ENCODE measurements at regions not wholly inside any gene's neighbourhood (a gene's known extent, or its start where the extent isn't known, plus 50 kb on each side); places are given as distances from the start of the nearest gene placed in this dataset.

- Histone ChIP-seq H3K4me3 (ENCODE audit: insufficient read length, low read depth) (no peak overlapping the region), H3K9ac (ENCODE audit: insufficient read length, low read depth) (no peak overlapping the region), H3K4me1 (ENCODE audit: insufficient read depth, insufficient read length) (no peaks in the 10 kb centered on the region), H3K9me3 (ENCODE audit: insufficient read depth, low read length) (no peaks in the 10 kb centered on the region), H3K27me3 (ENCODE audit: insufficient read depth, insufficient read length) (no peaks in the 10 kb centered on the region), H3K36me3 (ENCODE audit: insufficient read depth, insufficient read length, low read length) (no peaks in the 10 kb centered on the region)
- TF ChIP-seq ZNF274 (IDR thresholded peaks at IDR 0.05; ENCODE audit: low read depth, low read length) (no peak), YY1 (IDR thresholded peaks at IDR 0.05; ENCODE audit: insufficient read depth, insufficient read length) (no peak), SUZ12 (IDR thresholded peaks at IDR 0.05; ENCODE audit: extremely low read depth, insufficient read depth, insufficient read length) (no peak)
- no peak for DNase-seq (ENCODE audit: low read depth, low spot score)
Observed at GRCh38 chr7:13090959-13091358, 403.5 kb downstream of the ARL4A start.

DNA sequence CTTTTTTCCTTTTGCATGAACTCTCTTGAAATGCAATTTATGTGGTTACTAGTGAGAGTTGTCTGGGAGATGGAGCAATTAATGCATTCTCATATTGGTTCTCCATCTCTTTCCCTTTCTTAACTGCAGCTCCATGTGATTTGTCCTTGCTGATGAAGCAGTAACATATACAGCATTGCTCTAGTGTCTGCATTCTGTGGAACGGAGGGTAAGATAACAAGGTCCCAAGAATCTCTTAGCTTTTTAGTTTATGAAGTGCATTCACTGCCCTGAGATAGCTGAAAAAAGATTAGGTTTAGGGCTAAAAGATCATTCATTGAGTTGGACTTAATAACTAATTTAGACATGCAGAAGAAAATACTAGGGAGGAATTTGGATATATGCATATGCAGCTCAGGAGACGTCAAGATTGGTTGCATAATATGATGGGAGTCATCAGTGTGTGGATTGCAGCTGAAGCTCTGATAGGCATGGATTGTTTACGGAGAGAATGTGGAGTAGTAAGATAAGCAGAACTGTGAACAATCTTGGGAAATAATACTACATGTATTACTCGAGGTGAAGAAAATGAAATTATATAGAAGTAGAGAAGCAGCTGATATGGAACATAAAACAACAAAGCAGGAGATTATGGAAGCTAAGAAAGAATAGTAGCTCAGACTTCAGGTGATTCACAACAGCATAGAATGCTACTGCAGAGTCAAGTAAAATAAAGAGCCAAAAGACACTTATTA is 404.7 kb downstream of the ARL4A start:
- Histone ChIP-seq H3K9ac (ENCODE audit: insufficient read length, low read depth) (no peak overlapping the region), H3K4me1 (ENCODE audit: insufficient read depth, insufficient read length) (no peaks in the 10 kb centered on the region), H3K4me3 (ENCODE audit: insufficient read length, low read depth) (no peak overlapping the region), H3K9me3 (ENCODE audit: insufficient read depth, low read length) (no peaks in the 10 kb centered on the region), H3K36me3 (ENCODE audit: insufficient read depth, insufficient read length, low read length) (no peaks in the 10 kb centered on the region), H3K27me3 (ENCODE audit: insufficient read depth, insufficient read length) (no peaks in the 10 kb centered on the region)
- no peak for DNase-seq (ENCODE audit: low read depth, low spot score)
- no peak for TF ChIP-seq SUZ12 (IDR thresholded peaks at IDR 0.05; ENCODE audit: extremely low read depth, insufficient read depth, insufficient read length)
- TF ChIP-seq ZNF274 (IDR thresholded peaks at IDR 0.05; ENCODE audit: low read depth, low read length), result no peak

- no peaks in the 10 kb centered on the region for H3K36me3 ChIP-seq (ENCODE audit: insufficient read depth, insufficient read length, low read length)
- no peak for TF ChIP-seq SUZ12 (IDR thresholded peaks at IDR 0.05; ENCODE audit: extremely low read depth, insufficient read depth, insufficient read length)
- no peak for TF ChIP-seq YY1 (IDR thresholded peaks at IDR 0.05; ENCODE audit: insufficient read depth, insufficient read length)
- TF ChIP-seq ZNF274 (IDR thresholded peaks at IDR 0.05; ENCODE audit: low read depth, low read length), result no peak
- H3K27me3 ChIP-seq (ENCODE audit: insufficient read depth, insufficient read length), result no peaks in the 10 kb centered on the region
- H3K9ac ChIP-seq (ENCODE audit: insufficient read length, low read depth), result no peak overlapping the region
- no peaks in the 10 kb centered on the region for H3K4me1 ChIP-seq (ENCODE audit: insufficient read depth, insufficient read length)
- H3K9me3 ChIP-seq (ENCODE audit: insufficient read depth, low read length), result no peaks in the 10 kb centered on the region
- DNase-seq (ENCODE audit: low read depth, low spot score), result no peak
- H3K4me3 ChIP-seq (ENCODE audit: insufficient read length, low read depth), result no peak overlapping the region
Observed at GRCh38 chr7:13092708-13093005, 405.2 kb downstream of the ARL4A start.

DNA sequence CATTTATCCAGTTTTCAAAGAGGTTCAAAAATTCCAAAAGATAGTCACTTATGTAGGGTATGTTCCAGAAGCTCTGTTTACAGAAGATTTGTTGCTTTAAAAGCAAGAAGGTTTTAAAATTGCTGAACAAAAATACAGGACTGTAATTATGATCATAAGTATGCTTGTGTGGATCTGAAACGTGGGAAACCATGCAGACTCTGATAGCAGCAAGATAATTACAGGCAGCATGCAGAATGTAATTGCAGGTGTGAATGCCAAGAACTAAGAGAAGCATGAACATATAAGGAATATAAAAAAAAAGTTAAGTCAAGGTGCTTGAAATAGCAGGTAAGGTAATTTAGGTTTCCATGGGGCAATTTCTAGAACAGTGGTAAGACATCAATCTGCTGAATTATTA is 405.7 kb downstream of the ARL4A start:
- Histone ChIP-seq H3K27me3 (ENCODE audit: insufficient read depth, insufficient read length) (no peaks in the 10 kb centered on the region), H3K9me3 (ENCODE audit: insufficient read depth, low read length) (no peaks in the 10 kb centered on the region), H3K4me1 (ENCODE audit: insufficient read depth, insufficient read length) (no peaks in the 10 kb centered on the region), H3K4me3 (ENCODE audit: insufficient read length, low read depth) (no peak overlapping the region), H3K9ac (ENCODE audit: insufficient read length, low read depth) (no peak overlapping the region), H3K36me3 (ENCODE audit: insufficient read depth, insufficient read length, low read length) (no peaks in the 10 kb centered on the region)
- TF ChIP-seq SUZ12 (IDR thresholded peaks at IDR 0.05; ENCODE audit: extremely low read depth, insufficient read depth, insufficient read length) (no peak), YY1 (IDR thresholded peaks at IDR 0.05; ENCODE audit: insufficient read depth, insufficient read length) (no peak), ZNF274 (IDR thresholded peaks at IDR 0.05; ENCODE audit: low read depth, low read length) (no peak)
- no peak for DNase-seq (ENCODE audit: low read depth, low spot score)

DNA sequence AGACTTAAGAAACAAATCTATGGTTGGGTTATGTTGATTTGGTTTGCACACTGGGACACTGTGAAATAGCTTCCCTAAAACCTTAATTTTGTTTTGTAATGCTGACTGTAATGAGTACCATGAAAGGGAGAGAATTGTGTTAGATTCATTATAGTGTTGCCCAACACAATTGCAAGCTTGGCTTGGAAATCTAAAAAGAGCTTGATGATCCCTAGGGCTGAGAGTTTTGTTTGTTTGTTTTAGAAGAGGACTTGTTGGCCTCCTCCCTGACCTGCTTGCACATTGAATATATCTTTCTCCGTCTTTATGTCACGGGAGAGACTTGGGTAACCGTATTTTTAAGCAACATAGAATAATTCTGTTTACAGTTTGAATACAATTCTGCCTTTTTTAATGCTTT is 410.1 kb downstream of the ARL4A start:
- H3K27me3 ChIP-seq (ENCODE audit: insufficient read depth, insufficient read length), result no peaks in the 10 kb centered on the region

GRCh38 chr7:13098161-13098560 is 410.7 kb downstream of the ARL4A start:
- Histone ChIP-seq H3K4me1 (ENCODE audit: insufficient read depth, insufficient read length) (no peaks in the 10 kb centered on the region), H3K27me3 (ENCODE audit: insufficient read depth, insufficient read length) (no peaks in the 10 kb centered on the region), H3K36me3 (ENCODE audit: insufficient read depth, insufficient read length, low read length) (no peaks in the 10 kb centered on the region), H3K9ac (ENCODE audit: insufficient read length, low read depth) (no peak overlapping the region), H3K4me3 (ENCODE audit: insufficient read length, low read depth) (no peak overlapping the region), H3K9me3 (ENCODE audit: insufficient read depth, low read length) (no peaks in the 10 kb centered on the region)
- no peak for DNase-seq (ENCODE audit: low read depth, low spot score)
- no peak for TF ChIP-seq ZNF274 (IDR thresholded peaks at IDR 0.05; ENCODE audit: low read depth, low read length)
- no peak for TF ChIP-seq YY1 (IDR thresholded peaks at IDR 0.05; ENCODE audit: insufficient read depth, insufficient read length)
- no peak for TF ChIP-seq SUZ12 (IDR thresholded peaks at IDR 0.05; ENCODE audit: extremely low read depth, insufficient read depth, insufficient read length)

More for the DNA sequence above, 410.1 kb downstream of the ARL4A start:
- Histone ChIP-seq H3K4me1 (ENCODE audit: insufficient read depth, insufficient read length) (no peaks in the 10 kb centered on the region), H3K4me3 (ENCODE audit: insufficient read length, low read depth) (no peak overlapping the region), H3K9ac (ENCODE audit: insufficient read length, low read depth) (no peak overlapping the region), H3K36me3 (ENCODE audit: insufficient read depth, insufficient read length, low read length) (no peaks in the 10 kb centered on the region), H3K9me3 (ENCODE audit: insufficient read depth, low read length) (no peaks in the 10 kb centered on the region)
- DNase-seq (ENCODE audit: low read depth, low spot score), result no peak
- TF ChIP-seq YY1 (IDR thresholded peaks at IDR 0.05; ENCODE audit: insufficient read depth, insufficient read length), result no peak
- TF ChIP-seq ZNF274 (IDR thresholded peaks at IDR 0.05; ENCODE audit: low read depth, low read length), result no peak
- TF ChIP-seq SUZ12 (IDR thresholded peaks at IDR 0.05; ENCODE audit: extremely low read depth, insufficient read depth, insufficient read length), result no peak

GRCh38 chr7:13099154-13099795 is 411.8 kb downstream of the ARL4A start:
- H3K9ac ChIP-seq (ENCODE audit: insufficient read length, low read depth), result no peak overlapping the region
- H3K9me3 ChIP-seq (ENCODE audit: insufficient read depth, low read length), result no peaks in the 10 kb centered on the region
- no peaks in the 10 kb centered on the region for H3K27me3 ChIP-seq (ENCODE audit: insufficient read depth, insufficient read length)
- H3K4me3 ChIP-seq (ENCODE audit: insufficient read length, low read depth), result no peak overlapping the region
- no peaks in the 10 kb centered on the region for H3K36me3 ChIP-seq (ENCODE audit: insufficient read depth, insufficient read length, low read length)
- DNase-seq (ENCODE audit: low read depth, low spot score), result no peak
- TF ChIP-seq YY1 (IDR thresholded peaks at IDR 0.05; ENCODE audit: insufficient read depth, insufficient read length) (no peak), SUZ12 (IDR thresholded peaks at IDR 0.05; ENCODE audit: extremely low read depth, insufficient read depth, insufficient read length) (no peak), ZNF274 (IDR thresholded peaks at IDR 0.05; ENCODE audit: low read depth, low read length) (no peak)
- no peaks in the 10 kb centered on the region for H3K4me1 ChIP-seq (ENCODE audit: insufficient read depth, insufficient read length)
